Right lobe of liver (tissue), 6 donors: ENCODE measurements at regions not wholly inside any gene's neighbourhood (a gene's known extent, or its start where the extent isn't known, plus 50 kb on each side); places are given as distances from the start of the nearest gene placed in this dataset.

Source experiments
- ATAC-seq, 4 donors: fragments of 200-7000 bp; cut with Tn5 transposase; one replicate each; pipeline ENCODE4 v1.9.1; 2020; ENCODE audit warnings: mild to moderate bottlenecking in 4 of 4, moderate library complexity in 4 of 4
- DNase-seq, 3 donors: peaks; one replicate each; pipeline ENCODE4 v3.0.0-alpha.2; 2020
- H3K27ac ChIP-seq, 3 donors: fragments of 200-600 bp; one replicate each; pipeline ENCODE4 v1.8.0; 2022
- H3K27me3 ChIP-seq, 2 donors: fragments of 200-600 bp; one replicate each; pipeline ENCODE4 v1.8.0; 2022
- H3K36me3 ChIP-seq, 4 donors: fragments of 200-600 bp; sonication (generic) in 1 of 4; one replicate each; pipeline versions ENCODE4 v1.5.1 to v1.8.0; 2017 to 2022; ENCODE audit warnings: control low read depth in 1 of 4
- H3K4me1 ChIP-seq, 4 donors: fragments of 200-600 bp; sonication (generic) in 1 of 4; one replicate each; pipeline versions ENCODE4 v1.5.1 to v1.8.0; 2017 to 2022; ENCODE audit warnings: control low read depth in 1 of 4
- H3K4me3 ChIP-seq, 3 donors: fragments of 200-600 bp; one replicate each; pipeline ENCODE4 v1.8.0; 2022
- H3K9me3 ChIP-seq, 4 donors: fragments of 200-600 bp; sonication (generic) in 1 of 4; one replicate each; pipeline versions ENCODE4 v1.5.1 to v1.8.0; 2017 to 2022; ENCODE audit warnings: control low read depth in 1 of 4
- POLR2A ChIP-seq: fragments of 450-650 bp; IDR thresholded peaks from one replicate; pipeline ENCODE4 v1.6.1; 2017; ENCODE audit warnings: antibody characterized with exemption, mild to moderate bottlenecking
- WGBS: methylation state at CpG from one replicate; pipeline ENCODE4 v1.1.6; 2018; ENCODE audit warnings: low coverage, low lambda C conversion rate; ENCODE audit not compliant: insufficient coverage; ENCODE audit errors: missing lambda C conversion rate; 5-methylcytosine and 5-hydroxymethylcytosine counted together
- intact Hi-C, 2 donors: fragments of 100-400 bp; cut with DNase I; formaldehyde crosslinking; loops; one replicate each; pipeline versions ENCODE4 v1.11.2 to v1.14.1; 2022
- TF ChIP-seq, protein P1 (sequence below), 4 donors: fragments of 200-600 bp in 3 of 4; fragments of 450-650 bp in 1 of 4; IDR thresholded peaks; one replicate each; pipeline versions ENCODE4 v1.5.1 to v1.8.0; 2016 to 2022; ENCODE audit warnings: antibody characterized with exemption in 4 of 4, mild to moderate bottlenecking in 2 of 4
- donor health status: DM: no; HTN: yes; CAD: no.
- donor health status: DM: no; HTN: no; CAD: no.
- donor health status: DM: no; HTN: no; CAD: no.
- donor health status: DM: no; HTN: yes; CAD: no.
- donor health status: DM: no; HTN: yes; CAD: no.

DNA sequence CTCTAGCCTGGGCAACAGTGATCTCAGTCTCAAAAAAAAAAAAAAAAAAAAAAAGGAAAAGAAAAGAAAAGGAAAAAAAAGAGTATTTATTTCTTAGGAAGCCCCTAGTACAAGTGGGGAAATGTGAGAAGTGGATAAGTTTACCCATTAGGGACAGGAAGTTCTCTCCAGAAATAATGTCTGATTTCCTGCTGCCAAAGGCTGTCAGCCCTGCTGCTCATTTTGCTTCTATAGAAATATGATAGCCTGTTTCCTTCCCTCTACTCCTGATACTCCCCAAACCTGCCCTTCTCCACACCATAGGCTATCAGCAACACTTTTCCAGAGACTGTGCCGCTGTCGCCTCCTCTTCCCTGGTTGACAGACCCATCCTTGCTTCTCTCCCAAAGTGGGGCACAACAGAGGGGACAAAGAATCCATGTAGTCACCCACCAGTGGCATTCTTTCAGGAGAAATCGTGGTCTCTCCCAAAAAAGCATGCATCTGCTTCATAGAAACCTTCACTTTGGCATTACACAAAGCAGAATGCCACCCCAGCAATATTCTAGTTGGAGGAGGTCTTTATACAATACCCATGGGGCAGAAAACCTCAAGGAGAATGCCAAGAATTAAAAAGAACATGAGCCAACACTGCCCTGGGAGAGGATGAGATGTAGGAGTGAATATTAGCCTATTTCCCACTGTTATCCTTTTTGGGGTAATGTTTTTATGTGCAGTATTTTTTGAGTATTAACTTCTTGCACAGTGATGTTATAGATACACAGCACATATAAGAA, 166.3 kb upstream of the NR5A2 start:
- Histone ChIP-seq H3K4me3 (no peak overlapping the region), H3K36me3 (no peaks in the 10 kb centered on the region), H3K27me3 (no peaks in the 10 kb centered on the region), H3K27ac (no peak overlapping the region), H3K4me1 (peaks cover 0 to 2% (median 0%) of the 10 kb centered on the region in 4 donors), H3K9me3 (no peaks in the 10 kb centered on the region)
- intact Hi-C loops = no loop called here
- TF ChIP-seq, protein P1, sequence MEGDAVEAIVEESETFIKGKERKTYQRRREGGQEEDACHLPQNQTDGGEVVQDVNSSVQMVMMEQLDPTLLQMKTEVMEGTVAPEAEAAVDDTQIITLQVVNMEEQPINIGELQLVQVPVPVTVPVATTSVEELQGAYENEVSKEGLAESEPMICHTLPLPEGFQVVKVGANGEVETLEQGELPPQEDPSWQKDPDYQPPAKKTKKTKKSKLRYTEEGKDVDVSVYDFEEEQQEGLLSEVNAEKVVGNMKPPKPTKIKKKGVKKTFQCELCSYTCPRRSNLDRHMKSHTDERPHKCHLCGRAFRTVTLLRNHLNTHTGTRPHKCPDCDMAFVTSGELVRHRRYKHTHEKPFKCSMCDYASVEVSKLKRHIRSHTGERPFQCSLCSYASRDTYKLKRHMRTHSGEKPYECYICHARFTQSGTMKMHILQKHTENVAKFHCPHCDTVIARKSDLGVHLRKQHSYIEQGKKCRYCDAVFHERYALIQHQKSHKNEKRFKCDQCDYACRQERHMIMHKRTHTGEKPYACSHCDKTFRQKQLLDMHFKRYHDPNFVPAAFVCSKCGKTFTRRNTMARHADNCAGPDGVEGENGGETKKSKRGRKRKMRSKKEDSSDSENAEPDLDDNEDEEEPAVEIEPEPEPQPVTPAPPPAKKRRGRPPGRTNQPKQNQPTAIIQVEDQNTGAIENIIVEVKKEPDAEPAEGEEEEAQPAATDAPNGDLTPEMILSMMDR (IDR thresholded peaks at IDR 0.05) = no peak
- no peak for TF ChIP-seq POLR2A
- ATAC-seq (peak in 1 of 4 donors; percentile 11), DNase-seq (no peak)
- 72% methylated on average over 3 of the region's 3 CpGs for WGBS

DNA sequence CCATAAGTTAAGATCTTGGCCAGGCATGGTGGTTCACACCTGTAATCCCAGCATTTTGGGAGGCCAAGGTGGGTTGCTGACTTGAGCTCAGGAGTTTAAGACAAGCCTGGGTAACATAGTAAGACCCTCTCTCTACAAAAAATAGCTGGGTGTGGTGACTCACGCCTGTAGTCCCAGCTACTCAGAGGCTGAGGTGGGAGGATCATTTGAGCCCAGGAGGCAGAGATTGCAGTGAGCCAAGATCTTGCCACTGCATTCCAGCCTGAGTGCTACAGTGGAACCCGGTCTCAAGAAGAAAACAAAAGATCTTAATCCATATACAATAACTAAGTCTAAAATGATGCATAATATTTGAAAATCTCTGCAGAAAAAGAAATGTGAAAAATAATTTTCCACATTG, 165.5 kb upstream of the NR5A2 start:
- H3K27me3 ChIP-seq = no peaks in the 10 kb centered on the region
- DNase-seq = no peak
- intact Hi-C loops = no loop called here
- H3K27ac ChIP-seq = no peak overlapping the region
- H3K36me3 ChIP-seq = no peaks in the 10 kb centered on the region
- ATAC-seq = no peak
- H3K4me3 ChIP-seq = no peak overlapping the region
- 90% methylated on average over 2 of the region's 2 CpGs for WGBS
- TF ChIP-seq, protein P1 (IDR thresholded peaks at IDR 0.05) = no peak
- no peak for TF ChIP-seq POLR2A
- peaks cover 0 to 8% (median 0%) of the 10 kb centered on the region in 4 donors for H3K4me1 ChIP-seq
- no peaks in the 10 kb centered on the region for H3K9me3 ChIP-seq

DNA sequence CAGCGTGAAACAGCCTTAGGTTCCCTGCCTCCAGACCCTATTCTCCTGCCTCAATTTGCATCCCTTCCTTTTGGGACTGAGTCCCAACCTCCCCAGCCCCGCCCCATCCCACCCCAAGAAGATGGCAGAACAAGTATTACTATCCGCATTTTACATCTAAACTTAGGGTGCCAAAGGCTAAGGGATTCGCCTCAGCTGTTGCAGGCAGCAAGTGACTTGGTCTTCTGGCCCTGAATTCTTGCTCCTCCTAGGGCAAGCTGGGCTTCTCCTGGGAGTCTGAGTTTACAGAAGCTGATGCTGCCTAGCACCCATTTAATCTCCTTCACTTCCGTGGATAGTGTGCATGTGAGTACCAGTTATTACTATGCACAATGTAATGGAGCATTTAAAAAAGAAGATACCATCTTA, 161.3 kb upstream of the NR5A2 start:
- intact Hi-C loops = no loop called here
- TF ChIP-seq, protein P1 (IDR thresholded peaks at IDR 0.05) = no peak
- no peak for TF ChIP-seq POLR2A
- no peaks in the 10 kb centered on the region for H3K27me3 ChIP-seq
- peaks cover 0 to 8% (median 0%) of the 10 kb centered on the region in 4 donors for H3K4me1 ChIP-seq
- H3K4me3 ChIP-seq = peak overlapping the region in 2 of 3 donors; percentile 40 to 42
- no peaks in the 10 kb centered on the region for H3K9me3 ChIP-seq
- H3K36me3 ChIP-seq = no peaks in the 10 kb centered on the region
- H3K27ac ChIP-seq = peak overlapping the region in 2 of 3 donors; percentile 72 to 81
- no peak for DNase-seq
- peak; percentile 21 to 41 (median 28) for ATAC-seq
- 6% methylated on average over 3 of the region's 5 CpGs for WGBS

DNA sequence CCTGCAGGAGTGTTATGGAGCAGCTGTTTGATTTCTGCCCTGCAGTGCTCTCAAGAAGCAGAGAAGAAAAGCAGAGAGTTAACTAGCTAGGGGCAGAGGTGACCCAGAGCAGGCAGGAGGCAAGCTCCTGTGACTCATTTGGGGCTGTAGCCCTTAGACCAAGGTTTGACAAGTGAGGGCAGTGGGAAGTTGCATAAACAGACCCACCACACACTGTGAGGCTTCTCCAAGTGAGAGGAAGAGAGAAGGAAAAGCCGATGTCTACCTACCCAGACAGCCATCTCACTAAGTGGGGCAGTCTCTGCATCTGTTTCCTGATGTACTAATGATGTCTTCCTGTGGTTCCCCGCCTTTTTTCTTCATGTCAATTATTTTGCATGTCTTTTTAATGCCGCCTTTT, 159.9 kb upstream of the NR5A2 start:
- ATAC-seq (no peak), DNase-seq (no peak)
- Histone ChIP-seq H3K27me3 (no peaks in the 10 kb centered on the region), H3K27ac (no peak overlapping the region), H3K4me3 (no peak overlapping the region), H3K4me1 (peaks cover 0 to 8% (median 0%) of the 10 kb centered on the region in 4 donors), H3K9me3 (no peaks in the 10 kb centered on the region), H3K36me3 (no peaks in the 10 kb centered on the region)
- intact Hi-C loops = no loop called here
- WGBS = 42% methylated on average over 3 of the region's 3 CpGs
- TF ChIP-seq, protein P1 (IDR thresholded peaks at IDR 0.05) = no peak
- TF ChIP-seq POLR2A = no peak
